GM18858 (cell line): ENCODE measurements at regions not wholly inside any gene's neighbourhood (a gene's known extent, or its start where the extent isn't known, plus 50 kb on each side); places are given as distances from the start of the nearest gene placed in this dataset.
A peak's percentile ranks its signal among the peaks of the same experiment; 100 is the strongest.

Experiments
- ATAC-seq: cut with Tn5 transposase; IDR thresholded peaks from one replicate; pipeline ENCODE4 v1.9.1; 2021; ENCODE audit not compliant: unreplicated experiment

- no peak for ATAC-seq
These were observed 325.9 kb upstream of the LINC00305 start for GRCh38 chr18:64474773-64475172.

GRCh38 chr18:64474255-64474654 is 325.4 kb upstream of the LINC00305 start:
- no peak for ATAC-seq

GRCh38 chr18:64449434-64449833 is 300.5 kb upstream of the LINC00305 start:
- ATAC-seq = no peak

GRCh38 chr18:64444819-64445218 is 295.9 kb upstream of the LINC00305 start:
- no peak for ATAC-seq

GRCh38 chr18:64438178-64438577 is 289.3 kb upstream of the LINC00305 start:
- ATAC-seq = no peak

- ATAC-seq = no peak
These were observed 287.2 kb upstream of the LINC00305 start for GRCh38 chr18:64436111-64436510.

GRCh38 chr18:64419156-64419555 is 270.3 kb upstream of the LINC00305 start:
- ATAC-seq = no peak

- no peak for ATAC-seq
These were observed 268.1 kb upstream of the LINC00305 start for GRCh38 chr18:64416990-64417389.

- no peak for ATAC-seq
These were observed 266.3 kb upstream of the LINC00305 start for GRCh38 chr18:64415218-64415617.

- no peak for ATAC-seq
These were observed 261.8 kb upstream of the LINC00305 start for GRCh38 chr18:64410685-64411084.

- ATAC-seq = peak; percentile 56
These were observed 260.6 kb upstream of the LINC00305 start for GRCh38 chr18:64409511-64409910.

GRCh38 chr18:64407606-64408005 is 258.7 kb upstream of the LINC00305 start:
- ATAC-seq = no peak

GRCh38 chr18:64405161-64405560 is 256.3 kb upstream of the LINC00305 start:
- ATAC-seq = no peak

GRCh38 chr18:64403784-64404503 is 255.1 kb upstream of the LINC00305 start:
- peak; percentile 81 for ATAC-seq

- ATAC-seq = no peak
These were observed 253.7 kb upstream of the LINC00305 start for GRCh38 chr18:64402636-64403035.

GRCh38 chr18:64401268-64402060 is 252.6 kb upstream of the LINC00305 start:
- no peak for ATAC-seq

- ATAC-seq = no peak
These were observed 250.7 kb upstream of the LINC00305 start for GRCh38 chr18:64399566-64399965.

GRCh38 chr18:64398320-64398719 is 249.4 kb upstream of the LINC00305 start:
- ATAC-seq = peak; percentile 70

GRCh38 chr18:64392202-64392601 is 243.3 kb upstream of the LINC00305 start:
- ATAC-seq = no peak

GRCh38 chr18:64384101-64384500 is 235.2 kb upstream of the LINC00305 start:
- ATAC-seq = no peak

- ATAC-seq = peak; percentile 100
These were observed 231.2 kb upstream of the LINC00305 start for GRCh38 chr18:64380117-64380516.

GRCh38 chr18:64379662-64380061 is 230.8 kb upstream of the LINC00305 start:
- peak; percentile 18 for ATAC-seq
